Neural crest cell (in vitro differentiated cells): ENCODE measurements at regions not wholly inside any gene's neighbourhood (a gene's known extent, or its start where the extent isn't known, plus 50 kb on each side); places are given as distances from the start of the nearest gene placed in this dataset.

Experiments
- DNase-seq: peaks from one replicate; pipeline ENCODE4 v3.0.0; 2021; ENCODE audit warnings: low read depth, mixed read lengths, low spot score
- H3K27ac Mint-ChIP-seq: one replicate; pipeline ENCODE4 v1.8.0; 2021; ENCODE audit warnings: mild to moderate bottlenecking, mixed read lengths; ENCODE audit not compliant: unreplicated experiment
- H3K27me3 Mint-ChIP-seq: 2 replicates; pipeline ENCODE4 v1.8.0; 2021; ENCODE audit warnings: low read depth, mild to moderate bottlenecking, mixed read lengths
- H3K36me3 Mint-ChIP-seq: 2 replicates; pipeline ENCODE4 v1.8.0; 2021; ENCODE audit warnings: low read depth, mild to moderate bottlenecking, mixed read lengths
- H3K4me1 Mint-ChIP-seq: 2 replicates; pipeline ENCODE4 v1.8.0; 2021; ENCODE audit warnings: mixed read lengths
- H3K4me3 Mint-ChIP-seq: one replicate; pipeline ENCODE4 v1.8.0; 2021; ENCODE audit warnings: mild to moderate bottlenecking, mixed read lengths
- H3K9me3 Mint-ChIP-seq: 2 replicates; pipeline ENCODE4 v1.8.0; 2021; ENCODE audit warnings: mixed read lengths
- CTCF ChIP-seq: fragments of 200-600 bp; sonication (generic); conservative IDR thresholded peaks from 2 replicates; pipeline ENCODE4 v1.5.0; 2021; ENCODE audit warnings: antibody characterized with exemption, mild to moderate bottlenecking

DNA sequence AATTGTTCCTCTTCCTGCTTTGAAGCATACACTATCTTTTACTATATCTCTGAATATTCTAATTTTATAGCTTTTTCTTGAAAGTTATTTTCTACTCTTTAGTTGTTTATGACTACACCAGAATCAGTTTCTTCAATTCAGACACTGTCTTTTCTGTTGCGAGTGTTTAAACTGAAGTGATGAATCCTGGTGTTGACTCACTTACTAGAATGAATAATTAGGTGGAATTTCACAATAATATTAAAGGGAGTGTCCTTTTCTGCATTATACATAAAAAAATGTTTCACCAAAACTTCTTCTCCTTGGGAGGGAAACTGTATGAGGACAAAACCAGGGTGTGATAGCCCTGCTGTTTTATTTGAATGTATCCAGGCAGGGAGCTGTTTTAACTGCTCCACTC, 1383.1 kb downstream of the C4orf33 start:
- no peak for DNase-seq
- no peaks in the 10 kb centered on the region for H3K36me3 Mint-ChIP-seq
- no peak overlapping the region for H3K27ac Mint-ChIP-seq
- no peaks in the 10 kb centered on the region for H3K4me1 Mint-ChIP-seq
- no peaks in the 10 kb centered on the region for H3K27me3 Mint-ChIP-seq
- no peaks in the 10 kb centered on the region for H3K9me3 Mint-ChIP-seq
- TF ChIP-seq CTCF: no peak
- H3K4me3 Mint-ChIP-seq: no peak overlapping the region

- TF ChIP-seq CTCF: no peak
- Mint-ChIP-seq H3K36me3 (no peaks in the 10 kb centered on the region), H3K27ac (no peak overlapping the region), H3K27me3 (no peaks in the 10 kb centered on the region), H3K4me3 (no peak overlapping the region), H3K9me3 (no peaks in the 10 kb centered on the region), H3K4me1 (no peaks in the 10 kb centered on the region)
- no peak for DNase-seq
Observed at GRCh38 chr4:130479674-130480073, 1383.7 kb downstream of the C4orf33 start.

- Mint-ChIP-seq H3K4me3 (no peak overlapping the region), H3K36me3 (no peaks in the 10 kb centered on the region), H3K27me3 (no peaks in the 10 kb centered on the region), H3K4me1 (no peaks in the 10 kb centered on the region), H3K9me3 (no peaks in the 10 kb centered on the region), H3K27ac (no peak overlapping the region)
- DNase-seq: no peak
- no peak for TF ChIP-seq CTCF
Observed at GRCh38 chr4:130484826-130485225, 1388.9 kb downstream of the C4orf33 start.

DNA sequence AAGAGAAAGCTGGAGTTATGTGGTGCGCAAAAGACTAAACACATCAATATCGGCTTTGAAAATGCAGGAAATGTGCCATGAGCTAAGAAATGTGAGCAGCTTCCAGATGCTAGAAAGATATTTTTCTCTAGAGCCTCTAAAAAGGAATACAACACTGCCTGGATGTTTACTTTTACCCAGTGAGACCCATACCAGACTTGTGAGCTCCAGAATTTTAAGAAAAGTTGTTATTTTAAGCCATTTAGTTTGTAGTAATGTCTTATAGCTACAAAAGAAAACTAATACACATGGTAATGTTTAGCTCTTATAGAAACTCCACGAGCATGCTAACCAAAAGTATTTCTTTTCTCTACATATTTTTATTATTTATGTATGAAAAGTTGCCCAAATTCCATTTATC, 1389.4 kb downstream of the C4orf33 start:
- no peaks in the 10 kb centered on the region for H3K27me3 Mint-ChIP-seq
- no peak for DNase-seq
- H3K27ac Mint-ChIP-seq: no peak overlapping the region
- H3K9me3 Mint-ChIP-seq: no peaks in the 10 kb centered on the region
- H3K4me1 Mint-ChIP-seq: no peaks in the 10 kb centered on the region
- H3K4me3 Mint-ChIP-seq: no peak overlapping the region
- H3K36me3 Mint-ChIP-seq: no peaks in the 10 kb centered on the region
- no peak for TF ChIP-seq CTCF

- DNase-seq: no peak
- no peak for TF ChIP-seq CTCF
- no peaks in the 10 kb centered on the region for H3K36me3 Mint-ChIP-seq
Observed at GRCh38 chr4:130486186-130486585, 1390.2 kb downstream of the C4orf33 start.

GRCh38 chr4:130486841-130487240, 1390.9 kb downstream of the C4orf33 start:
- Mint-ChIP-seq H3K9me3 (peaks cover 7% of the 10 kb centered on the region), H3K36me3 (peaks cover 6% of the 10 kb centered on the region), H3K4me3 (no peak overlapping the region), H3K27ac (no peak overlapping the region), H3K27me3 (no peaks in the 10 kb centered on the region), H3K4me1 (no peaks in the 10 kb centered on the region)
- no peak for TF ChIP-seq CTCF
- no peak for DNase-seq

More at GRCh38 chr4:130486186-130486585, 1390.2 kb downstream of the C4orf33 start:
- no peak overlapping the region for H3K27ac Mint-ChIP-seq
- no peaks in the 10 kb centered on the region for H3K4me1 Mint-ChIP-seq
- H3K4me3 Mint-ChIP-seq: no peak overlapping the region
- H3K27me3 Mint-ChIP-seq: no peaks in the 10 kb centered on the region
- H3K9me3 Mint-ChIP-seq: peaks cover 1% of the 10 kb centered on the region
